GM10266 (cell line): ENCODE measurements at regions not wholly inside any gene's neighbourhood (a gene's known extent, or its start where the extent isn't known, plus 50 kb on each side); places are given as distances from the start of the nearest gene placed in this dataset.

ENCODE experiments used
- DNase-seq: peaks from one replicate; pipeline ENCODE4 v3.0.0; 2012; ENCODE audit errors: extremely low spot score
- CTCF ChIP-seq: IDR thresholded peaks from 2 replicates; pipeline ENCODE4 v1.5.1; 2012; ENCODE audit warnings: mild to moderate bottlenecking, low read depth; ENCODE audit not compliant: control insufficient read depth, insufficient read depth; ENCODE audit errors: missing control alignments

- TF ChIP-seq CTCF, result no peak
- no peak for DNase-seq
These were observed 754.0 kb upstream of the SOX11 start for GRCh38 chr2:4938206-4938605.

GRCh38 chr2:4942441-4942840 lies 749.7 kb upstream of the SOX11 start:
- DNase-seq, result no peak
- TF ChIP-seq CTCF, result no peak

- TF ChIP-seq CTCF, result no peak
- no peak for DNase-seq
These were observed 744.3 kb upstream of the SOX11 start for GRCh38 chr2:4947911-4948310.

GRCh38 chr2:4951368-4951767 lies 740.8 kb upstream of the SOX11 start:
- TF ChIP-seq CTCF, result no peak
- no peak for DNase-seq

GRCh38 chr2:4959219-4959618 lies 733.0 kb upstream of the SOX11 start:
- TF ChIP-seq CTCF, result no peak
- DNase-seq, result no peak

- no peak for DNase-seq
- no peak for TF ChIP-seq CTCF
These were observed 729.8 kb upstream of the SOX11 start for GRCh38 chr2:4962419-4962818.

GRCh38 chr2:4963106-4963505 lies 729.1 kb upstream of the SOX11 start:
- no peak for DNase-seq
- no peak for TF ChIP-seq CTCF

- no peak for TF ChIP-seq CTCF
- no peak for DNase-seq
These were observed 728.1 kb upstream of the SOX11 start for GRCh38 chr2:4964001-4964540.
